HG02884 (cell line): ENCODE measurements at regions not wholly inside any gene's neighbourhood (a gene's known extent, or its start where the extent isn't known, plus 50 kb on each side); places are given as distances from the start of the nearest gene placed in this dataset.
"Not testable (repeated sequence)": the region's sequence is repeated elsewhere in the genome, so short reads cannot be mapped to it uniquely, and the experiment has no call there.

Experiments
- ATAC-seq: cut with Tn5 transposase; IDR thresholded peaks from one replicate; pipeline ENCODE4 v1.9.1; 2021; ENCODE audit warnings: mild to moderate bottlenecking, moderate library complexity; ENCODE audit not compliant: unreplicated experiment

DNA sequence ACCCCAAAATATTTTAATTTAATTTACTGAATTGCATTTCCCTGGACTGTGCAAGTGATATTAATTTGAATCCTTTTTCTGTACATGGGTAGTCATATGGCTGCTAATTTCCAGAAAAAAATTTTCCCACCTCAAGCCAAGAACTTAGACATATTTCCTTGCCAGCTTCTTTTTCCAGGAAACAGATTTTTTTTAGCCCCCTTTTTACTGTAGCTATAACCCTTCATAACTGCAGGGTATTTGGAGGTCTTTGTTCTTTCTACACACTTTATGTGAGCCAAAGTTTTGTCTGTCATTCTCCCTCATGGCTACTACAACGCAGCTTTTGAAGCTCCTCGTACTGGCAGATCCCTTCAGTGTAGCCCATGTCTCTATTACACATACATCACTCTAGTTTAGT is 261.2 kb upstream of the PIK3R1 start:
- ATAC-seq = no peak

GRCh38 chr5:67942421-67942820 is 273.1 kb upstream of the PIK3R1 start:
- ATAC-seq = no peak

- no peak for ATAC-seq
These were observed 273.7 kb upstream of the PIK3R1 start for GRCh38 chr5:67941614-67942401.

DNA sequence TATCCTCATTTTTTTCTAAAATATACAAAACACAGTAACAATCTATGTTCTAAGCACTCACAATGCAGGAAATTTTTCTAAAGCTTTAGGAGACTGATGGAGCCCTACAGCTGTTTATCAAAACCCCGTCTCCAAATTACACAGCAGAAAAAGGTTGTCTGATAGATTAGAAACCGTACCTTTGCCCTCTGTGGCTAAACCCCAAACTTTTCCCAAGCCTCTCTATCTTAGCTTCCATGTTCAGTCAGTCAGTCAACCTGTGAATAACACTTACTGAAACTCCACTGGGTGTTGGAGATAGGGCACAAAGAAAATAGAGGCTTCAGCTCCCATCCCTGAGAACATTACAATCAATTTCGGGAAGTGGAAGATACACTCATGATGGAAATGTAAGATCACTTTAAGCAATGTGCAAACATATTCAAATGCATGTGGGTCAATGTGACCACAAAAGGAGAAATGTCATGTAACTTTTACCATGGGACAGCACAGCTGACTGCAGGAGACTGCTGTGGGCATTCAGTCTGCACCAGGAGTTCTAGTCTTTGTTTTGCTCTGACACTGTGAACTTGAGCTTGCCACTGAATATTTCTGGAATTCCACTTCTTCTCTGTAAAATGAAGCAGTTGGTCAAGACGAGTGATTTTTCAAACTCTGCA is 279.5 kb upstream of the PIK3R1 start:
- ATAC-seq = no peak

- ATAC-seq = no peak
These were observed 280.6 kb upstream of the PIK3R1 start for GRCh38 chr5:67934976-67935375.

GRCh38 chr5:67925511-67925910 is 290.0 kb upstream of the PIK3R1 start:
- no peak for ATAC-seq

GRCh38 chr5:67921004-67921601 is 294.5 kb upstream of the PIK3R1 start:
- ATAC-seq = no peak

- not testable (repeated sequence) for ATAC-seq
These were observed 296.0 kb upstream of the PIK3R1 start for GRCh38 chr5:67919532-67919931.

DNA sequence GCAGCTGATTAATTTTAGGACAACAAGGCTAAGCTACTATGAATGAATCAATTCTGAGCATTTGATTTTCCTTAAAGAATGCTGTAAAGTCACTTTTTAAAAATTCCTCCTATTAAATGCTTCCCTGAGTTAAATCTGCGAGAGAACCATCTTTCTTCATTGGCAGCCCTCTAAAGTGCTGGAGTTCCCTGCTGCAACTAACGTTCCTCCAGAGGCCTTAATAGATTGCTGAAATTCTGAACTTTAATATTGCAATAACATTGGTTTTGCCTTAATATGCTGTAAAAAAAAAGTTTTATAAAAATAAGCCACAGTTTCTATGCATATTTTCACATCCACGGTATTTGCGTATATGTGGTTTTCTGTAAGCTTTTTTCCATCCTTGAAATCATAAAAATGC is 298.0 kb upstream of the PIK3R1 start:
- ATAC-seq = no peak

GRCh38 chr5:67910546-67910945 is 305.0 kb upstream of the PIK3R1 start:
- ATAC-seq = no peak

- no peak for ATAC-seq
These were observed 307.3 kb upstream of the PIK3R1 start for GRCh38 chr5:67908126-67908765.

- no peak for ATAC-seq
These were observed 311.2 kb upstream of the PIK3R1 start for GRCh38 chr5:67904366-67904765.

GRCh38 chr5:67903656-67904055 is 311.9 kb upstream of the PIK3R1 start:
- no peak for ATAC-seq

- no peak for ATAC-seq
These were observed 312.4 kb upstream of the PIK3R1 start for GRCh38 chr5:67903121-67903520.

DNA sequence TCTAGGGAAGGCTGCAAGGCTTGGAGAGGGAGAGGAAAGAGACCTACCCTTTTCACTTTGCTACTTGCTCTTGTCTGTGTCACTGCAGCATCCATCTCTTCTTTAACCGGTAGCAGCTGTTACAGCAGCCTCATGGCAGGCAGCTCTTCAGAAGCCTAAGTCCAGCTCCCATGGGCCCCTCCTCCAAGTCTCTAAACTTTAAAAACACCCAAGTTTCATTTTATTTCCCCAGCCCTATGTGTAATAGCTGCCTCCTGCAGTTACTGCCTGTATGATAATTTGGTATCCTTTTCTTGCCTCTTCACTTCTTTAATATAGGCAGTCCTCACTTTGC is 313.1 kb upstream of the PIK3R1 start:
- no peak for ATAC-seq

- no peak for ATAC-seq
These were observed 313.6 kb upstream of the PIK3R1 start for GRCh38 chr5:67901814-67902496.

GRCh38 chr5:67900514-67900913 is 315.0 kb upstream of the PIK3R1 start:
- no peak for ATAC-seq

- no peak for ATAC-seq
These were observed 317.6 kb upstream of the PIK3R1 start for GRCh38 chr5:67897980-67898379.

GRCh38 chr5:67897431-67897830 is 318.1 kb upstream of the PIK3R1 start:
- ATAC-seq = no peak

- no peak for ATAC-seq
These were observed 318.6 kb upstream of the PIK3R1 start for GRCh38 chr5:67896930-67897313.

DNA sequence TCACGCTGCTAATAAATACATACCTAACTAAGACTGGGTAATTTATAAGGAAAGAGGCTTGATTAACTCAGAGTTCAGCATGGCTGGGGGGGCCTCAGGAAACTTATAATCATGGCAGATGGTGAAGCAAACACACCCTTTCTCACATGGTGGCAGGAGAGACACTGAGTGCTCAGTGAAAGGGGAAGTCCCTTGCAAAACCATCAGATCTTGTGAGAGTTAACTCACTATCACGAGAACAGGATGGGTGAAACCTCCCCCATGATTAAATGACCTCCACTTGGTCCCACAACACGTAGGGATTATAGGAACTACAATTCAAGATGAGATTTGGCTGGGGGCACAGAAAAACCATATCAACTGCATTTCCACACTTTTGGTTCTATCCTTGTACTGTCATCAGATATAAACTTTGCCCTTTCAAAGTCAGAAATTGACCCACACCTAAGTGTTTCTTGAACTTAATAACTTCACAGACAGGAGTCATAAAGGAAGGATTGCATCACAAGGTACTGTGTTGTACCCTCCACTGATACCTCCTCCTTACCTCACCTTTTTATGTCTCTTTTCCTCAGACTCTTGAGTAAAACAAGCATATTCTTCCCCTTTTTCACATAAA is 319.1 kb upstream of the PIK3R1 start:
- no peak for ATAC-seq
